Left ventricle myocardium inferior (tissue), 1 donor: ENCODE measurements at regions not wholly inside any gene's neighbourhood (a gene's known extent, or its start where the extent isn't known, plus 50 kb on each side); places are given as distances from the start of the nearest gene placed in this dataset.
A peak's percentile ranks its signal among the peaks of the same experiment; 100 is the strongest.

Experiments
- DNase-seq: peaks from one replicate; pipeline ENCODE4 v3.0.0-alpha.2; 2020
- H3K27ac ChIP-seq: fragments of 200-600 bp; replicated peaks from 2 replicates; pipeline ENCODE4 v1.8.0; 2021
- H3K27me3 ChIP-seq: fragments of 200-600 bp; 2 replicates; pipeline ENCODE4 v1.8.0; 2021; ENCODE audit warnings: low read depth
- H3K36me3 ChIP-seq: fragments of 200-600 bp; 2 replicates; pipeline ENCODE4 v1.8.0; 2021
- H3K4me1 ChIP-seq: fragments of 200-600 bp; 2 replicates; pipeline ENCODE4 v1.8.0; 2021
- H3K4me3 ChIP-seq: fragments of 200-600 bp; 2 replicates; pipeline ENCODE4 v1.8.0; 2021; ENCODE audit warnings: mild to moderate bottlenecking, moderate library complexity
- H3K9me3 ChIP-seq: fragments of 200-600 bp; replicated peaks from 2 replicates; pipeline ENCODE4 v1.8.0; 2021
- CTCF ChIP-seq: fragments of 200-600 bp; IDR thresholded peaks from 2 replicates; pipeline ENCODE4 v1.8.0; 2021; ENCODE audit warnings: antibody characterized with exemption, mild to moderate bottlenecking, borderline replicate concordance
- intact Hi-C: fragments of 100-400 bp; cut with micrococcal nuclease; formaldehyde crosslinking; loops from one replicate; pipeline ENCODE4 v1.11.0; 2022
- donor health status: DM: no; HTN: yes; CAD: no; lungs with severe emphysema.

DNA sequence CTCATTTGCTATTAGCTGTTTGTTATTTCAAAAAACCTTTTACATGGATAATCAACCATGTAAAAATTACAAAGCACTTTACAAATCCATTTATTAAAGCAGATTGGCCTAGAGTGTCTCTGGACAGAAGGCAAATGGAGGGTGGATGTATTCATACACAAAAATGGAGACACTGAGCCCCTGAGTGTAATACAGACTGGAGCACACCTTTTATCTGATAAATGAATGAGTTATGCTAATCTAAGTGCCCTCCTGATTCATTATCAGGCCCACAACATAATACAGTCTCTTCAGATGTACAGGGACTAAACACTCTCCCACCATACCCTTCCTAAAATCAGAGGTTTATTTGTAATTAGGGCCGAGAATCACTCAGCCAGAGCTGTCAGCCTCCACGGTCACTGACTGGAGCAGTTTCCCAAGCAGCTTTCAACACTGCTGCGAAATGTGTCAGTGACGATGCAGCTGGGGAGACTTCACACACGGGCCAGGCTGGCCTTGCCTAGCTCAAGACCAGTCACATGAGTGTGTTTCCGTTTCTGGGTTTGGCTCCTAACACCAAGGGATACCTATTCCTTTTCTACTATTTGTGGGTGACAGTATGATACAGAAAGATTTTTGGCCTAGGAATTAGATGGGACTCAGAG is 271.8 kb downstream of the ZIC1 start:
- Histone ChIP-seq H3K4me1 (peaks cover 18% of the 10 kb centered on the region), H3K4me3 (no peak overlapping the region), H3K27me3 (no peaks in the 10 kb centered on the region), H3K9me3 (peaks cover 13% of the 10 kb centered on the region), H3K36me3 (no peaks in the 10 kb centered on the region), H3K27ac (peak overlapping the region; percentile 72)
- no peak for TF ChIP-seq CTCF
- intact Hi-C loops: no loop called here
- DNase-seq: peak; percentile 57

- Histone ChIP-seq H3K27ac (no peak overlapping the region), H3K4me3 (no peak overlapping the region), H3K36me3 (no peaks in the 10 kb centered on the region), H3K27me3 (no peaks in the 10 kb centered on the region), H3K4me1 (no peaks in the 10 kb centered on the region), H3K9me3 (peaks cover 3% of the 10 kb centered on the region)
- no peak for TF ChIP-seq CTCF
- intact Hi-C loops: no loop called here
- no peak for DNase-seq
Observed at GRCh38 chr3:147688868-147689267, 279.7 kb downstream of the ZIC1 start.

DNA sequence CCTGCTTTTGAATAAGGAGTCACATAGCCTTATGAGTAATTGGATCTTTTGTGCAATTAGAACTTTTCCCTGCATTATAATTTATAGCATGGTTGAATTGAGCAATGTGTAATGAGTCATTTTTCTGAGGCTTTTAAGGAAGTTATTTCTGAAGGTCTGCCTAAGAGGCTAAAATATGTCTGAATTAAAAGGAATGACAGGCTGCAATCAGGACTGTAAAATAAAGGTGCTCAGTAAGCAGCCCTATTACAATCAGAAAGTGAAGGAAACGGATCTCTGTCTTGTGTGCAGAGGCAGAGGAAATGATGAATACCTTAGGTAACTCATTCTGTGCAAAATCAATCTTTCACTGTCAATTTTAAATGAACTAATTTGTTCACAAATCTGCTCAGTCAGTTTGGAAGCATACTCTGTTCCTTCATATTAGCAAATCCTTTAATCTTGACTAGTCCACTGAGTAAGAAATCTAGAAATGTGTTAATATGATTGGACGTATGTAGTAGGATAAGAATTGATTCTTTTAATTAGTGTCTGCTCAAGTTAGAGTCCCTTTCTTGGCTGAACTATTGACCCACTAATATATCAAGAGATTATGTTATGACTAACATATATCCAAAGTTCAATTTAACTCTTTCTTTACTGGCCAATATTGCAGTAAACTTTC is 290.1 kb downstream of the ZIC1 start:
- Histone ChIP-seq H3K9me3 (no peaks in the 10 kb centered on the region), H3K27ac (no peak overlapping the region), H3K4me3 (no peak overlapping the region), H3K36me3 (no peaks in the 10 kb centered on the region), H3K4me1 (peaks cover 21% of the 10 kb centered on the region), H3K27me3 (no peaks in the 10 kb centered on the region)
- TF ChIP-seq CTCF: no peak
- intact Hi-C loops: no loop called here
- DNase-seq: no peak

GRCh38 chr3:147701195-147701594 is 292.0 kb downstream of the ZIC1 start:
- no peaks in the 10 kb centered on the region for H3K27me3 ChIP-seq
- H3K9me3 ChIP-seq: no peaks in the 10 kb centered on the region
- TF ChIP-seq CTCF: no peak
- peak overlapping the region; percentile 50 for H3K27ac ChIP-seq
- no peaks in the 10 kb centered on the region for H3K36me3 ChIP-seq
- intact Hi-C loops: no loop called here
- no peak overlapping the region for H3K4me3 ChIP-seq
- DNase-seq: no peak
- H3K4me1 ChIP-seq: peaks cover 32% of the 10 kb centered on the region

- no peaks in the 10 kb centered on the region for H3K36me3 ChIP-seq
- intact Hi-C loops: no loop called here
- H3K4me3 ChIP-seq: no peak overlapping the region
- no peaks in the 10 kb centered on the region for H3K27me3 ChIP-seq
- no peak for TF ChIP-seq CTCF
- DNase-seq: no peak
- H3K27ac ChIP-seq: no peak overlapping the region
- H3K4me1 ChIP-seq: peaks cover 32% of the 10 kb centered on the region
- H3K9me3 ChIP-seq: peaks cover 5% of the 10 kb centered on the region
Observed at GRCh38 chr3:147702509-147702908, 293.3 kb downstream of the ZIC1 start.
